GM23338 (cell line): ENCODE measurements at regions not wholly inside any gene's neighbourhood (a gene's known extent, or its start where the extent isn't known, plus 50 kb on each side); places are given as distances from the start of the nearest gene placed in this dataset.

Experiments
- ATAC-seq: fragments of 200-7000 bp; cut with Tn5 transposase; 3 replicates; pipeline ENCODE4 v1.9.1; 2020
- DNase-seq: peaks from one replicate; pipeline ENCODE4 v3.0.0-alpha.2; 2015; ENCODE audit warnings: low spot score
- H2AFZ ChIP-seq: fragments of 200-600 bp; sonication (generic); 2 replicates; pipeline ENCODE4 v1.8.0; 2016; ENCODE audit warnings: antibody characterized with exemption, mild to moderate bottlenecking, moderate library complexity
- H3F3A ChIP-seq: fragments of 200-600 bp; sonication (generic); replicated peaks from 2 replicates; pipeline ENCODE4 v1.8.0; 2017; ENCODE audit warnings: antibody characterized with exemption, mixed run types, low read depth
- H3K27ac ChIP-seq: fragments of 200-600 bp; sonication (generic); 2 replicates; pipeline ENCODE4 v1.6.1; 2016; ENCODE audit warnings: low read depth
- H3K27me3 ChIP-seq: fragments of 200-600 bp; sonication (generic); 2 replicates; pipeline ENCODE4 v1.8.0; 2016; ENCODE audit warnings: mild to moderate bottlenecking, mixed run types, moderate library complexity; ENCODE audit not compliant: insufficient read depth
- H3K36me3 ChIP-seq: fragments of 200-600 bp; sonication (generic); 2 replicates; pipeline ENCODE4 v1.8.0; 2016; ENCODE audit warnings: mild to moderate bottlenecking; ENCODE audit not compliant: insufficient read depth
- H3K4me1 ChIP-seq: fragments of 200-600 bp; sonication (generic); 2 replicates; pipeline ENCODE4 v1.8.0; 2016; ENCODE audit warnings: mild to moderate bottlenecking, moderate library complexity; ENCODE audit not compliant: insufficient read depth
- H3K4me2 ChIP-seq: fragments of 200-600 bp; sonication (generic); 2 replicates; pipeline ENCODE4 v1.7.1; 2017; ENCODE audit warnings: mixed run types
- H3K4me3 ChIP-seq: fragments of 200-600 bp; sonication (generic); 2 replicates; pipeline ENCODE4 v1.6.1; 2016; ENCODE audit warnings: mixed run types
- H3K79me2 ChIP-seq: fragments of 200-600 bp; sonication (generic); replicated peaks from 2 replicates; pipeline ENCODE4 v1.8.0; 2017; ENCODE audit warnings: mild to moderate bottlenecking; ENCODE audit not compliant: insufficient read depth
- H3K9me2 ChIP-seq: fragments of 200-600 bp; sonication (generic); 2 replicates; pipeline ENCODE4 v1.8.0; 2017; ENCODE audit not compliant: insufficient read depth
- H4K20me1 ChIP-seq: fragments of 200-600 bp; sonication (generic); replicated peaks from 2 replicates; pipeline ENCODE4 v1.8.0; 2017; ENCODE audit warnings: mild to moderate bottlenecking; ENCODE audit not compliant: insufficient read depth
- H3K27ac Mint-ChIP-seq: 2 replicates; pipeline ENCODE4 v1.8.0; 2020; ENCODE audit warnings: inconsistent platforms, mild to moderate bottlenecking, moderate library complexity, mixed read lengths
- H3K27me3 Mint-ChIP-seq: 3 replicates; pipeline ENCODE4 v1.8.0; 2022; ENCODE audit warnings: low read depth, mild to moderate bottlenecking, moderate library complexity, mixed read lengths, inconsistent platforms; ENCODE audit not compliant: insufficient read depth, poor library complexity
- H3K36me3 Mint-ChIP-seq: 3 replicates; pipeline ENCODE4 v1.8.0; 2021; ENCODE audit warnings: low read depth, mild to moderate bottlenecking, inconsistent platforms, moderate library complexity, mixed read lengths
- H3K4me1 Mint-ChIP-seq: 3 replicates; pipeline ENCODE4 v1.8.0; 2020; ENCODE audit warnings: mild to moderate bottlenecking, inconsistent platforms, mixed read lengths
- H3K4me3 Mint-ChIP-seq: 3 replicates; pipeline ENCODE4 v1.8.0; 2021; ENCODE audit warnings: moderate library complexity, mild to moderate bottlenecking, inconsistent platforms, mixed read lengths
- H3K9me3 Mint-ChIP-seq: 3 replicates; pipeline ENCODE4 v1.8.0; 2020; ENCODE audit warnings: moderate library complexity, mild to moderate bottlenecking, inconsistent platforms, mixed read lengths
- CREB1 ChIP-seq: fragments of 250-450 bp; sonication (Bioruptor Pico); IDR thresholded peaks from 2 replicates; pipeline ENCODE4 v1.5.0; 2020; ENCODE audit warnings: low read depth, mild to moderate bottlenecking, moderate library complexity
- EZH2 ChIP-seq: fragments of 200-600 bp; sonication (generic); IDR thresholded peaks from one replicate; pipeline ENCODE4 v1.8.0; 2017; ENCODE audit warnings: antibody characterized with exemption, mild to moderate bottlenecking, low read depth; ENCODE audit not compliant: unreplicated experiment
- EZH2phosphoT487 ChIP-seq: fragments of 200-600 bp; sonication (generic); IDR thresholded peaks from one replicate; pipeline ENCODE4 v1.8.1; 2018; ENCODE audit warnings: antibody characterized with exemption; ENCODE audit not compliant: unreplicated experiment
- JUNB ChIP-seq: IDR thresholded peaks from one replicate; pipeline ENCODE4 v1.6.1; 2016; ENCODE audit warnings: antibody characterized with exemption; ENCODE audit not compliant: unreplicated experiment
- NANOG ChIP-seq: IDR thresholded peaks from 2 replicates; pipeline ENCODE4 v1.6.1; 2016; ENCODE audit warnings: antibody characterized with exemption, borderline replicate concordance
- POLR2AphosphoS5 ChIP-seq: IDR thresholded peaks from 2 replicates; pipeline ENCODE4 v1.6.1; 2016; ENCODE audit warnings: antibody characterized with exemption, low read depth
- STAT1 ChIP-seq: IDR thresholded peaks from one replicate; pipeline ENCODE4 v1.6.1; 2016; ENCODE audit warnings: antibody characterized with exemption; ENCODE audit not compliant: unreplicated experiment
- ZNF114 ChIP-seq: fragments of 250-450 bp; sonication (Bioruptor Pico); IDR thresholded peaks from 2 replicates; pipeline ENCODE4 v1.5.0; 2020; ENCODE audit warnings: mild to moderate bottlenecking, moderate library complexity
- ZNF331 ChIP-seq: fragments of 250-450 bp; sonication (Bioruptor Pico); IDR thresholded peaks from 2 replicates; pipeline ENCODE4 v1.5.0; 2020; ENCODE audit warnings: low read depth, mild to moderate bottlenecking, moderate library complexity
- TF ChIP-seq, protein P1 (sequence below): fragments of 250-450 bp; sonication (Bioruptor Pico); IDR thresholded peaks from 2 replicates; pipeline ENCODE4 v1.5.0; 2020; ENCODE audit warnings: mild to moderate bottlenecking, moderate library complexity
- TF ChIP-seq, protein P2 (sequence below), 2 experiments: fragments of 200-600 bp in 1 of 2; sonication (generic) in 1 of 2; conservative IDR thresholded peaks; 2 replicates each; pipeline versions ENCODE4 v1.5.1 to v1.6.1; 2016 to 2017; ENCODE audit warnings: antibody characterized with exemption in 2 of 2, low read depth in 2 of 2, mild to moderate bottlenecking in 2 of 2, moderate library complexity in 1 of 2
- TF ChIP-seq, protein P3 (sequence below): IDR thresholded peaks from 2 replicates; pipeline ENCODE4 v1.6.1; 2016; ENCODE audit warnings: antibody characterized with exemption
- TF ChIP-seq, protein P4 (sequence below): IDR thresholded peaks from one replicate; pipeline ENCODE4 v1.6.1; 2018; ENCODE audit warnings: antibody characterized with exemption; ENCODE audit not compliant: unreplicated experiment

DNA sequence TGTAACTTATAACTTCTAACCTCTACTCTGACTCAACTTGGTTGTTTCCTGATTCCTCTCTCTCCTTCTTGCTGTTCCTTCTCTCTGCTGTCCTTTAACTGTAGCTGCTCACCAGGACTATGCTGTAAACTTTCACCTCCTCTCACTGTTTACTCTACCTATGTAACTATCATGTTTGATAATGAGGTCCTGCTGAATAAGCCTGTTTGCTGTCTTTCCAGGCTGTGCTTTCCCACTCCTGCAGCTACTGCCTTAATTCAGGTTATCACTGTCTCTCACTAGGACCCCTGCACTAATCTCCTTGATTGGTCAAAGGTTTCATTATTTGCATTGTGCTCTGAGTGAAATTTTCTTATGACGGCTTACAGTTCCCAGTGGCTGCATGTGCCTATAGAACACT lies 633.9 kb upstream of the PTBP2 start:
- no peak for DNase-seq

More for the DNA sequence above, 633.9 kb upstream of the PTBP2 start:
- H3K27ac ChIP-seq = no peak overlapping the region
- H3K4me1 Mint-ChIP-seq = peaks cover 8% of the 10 kb centered on the region
- TF ChIP-seq EZH2phosphoT487 (no peak), JUNB (no peak), ZNF114 (CRISPR knock-in tag) (no peak), STAT1 (no peak), ZNF331 (no peak), CREB1 (CRISPR knock-in tag) (no peak), NANOG (no peak), POLR2AphosphoS5 (no peak), EZH2 (no peak)
- TF ChIP-seq, protein P1, sequence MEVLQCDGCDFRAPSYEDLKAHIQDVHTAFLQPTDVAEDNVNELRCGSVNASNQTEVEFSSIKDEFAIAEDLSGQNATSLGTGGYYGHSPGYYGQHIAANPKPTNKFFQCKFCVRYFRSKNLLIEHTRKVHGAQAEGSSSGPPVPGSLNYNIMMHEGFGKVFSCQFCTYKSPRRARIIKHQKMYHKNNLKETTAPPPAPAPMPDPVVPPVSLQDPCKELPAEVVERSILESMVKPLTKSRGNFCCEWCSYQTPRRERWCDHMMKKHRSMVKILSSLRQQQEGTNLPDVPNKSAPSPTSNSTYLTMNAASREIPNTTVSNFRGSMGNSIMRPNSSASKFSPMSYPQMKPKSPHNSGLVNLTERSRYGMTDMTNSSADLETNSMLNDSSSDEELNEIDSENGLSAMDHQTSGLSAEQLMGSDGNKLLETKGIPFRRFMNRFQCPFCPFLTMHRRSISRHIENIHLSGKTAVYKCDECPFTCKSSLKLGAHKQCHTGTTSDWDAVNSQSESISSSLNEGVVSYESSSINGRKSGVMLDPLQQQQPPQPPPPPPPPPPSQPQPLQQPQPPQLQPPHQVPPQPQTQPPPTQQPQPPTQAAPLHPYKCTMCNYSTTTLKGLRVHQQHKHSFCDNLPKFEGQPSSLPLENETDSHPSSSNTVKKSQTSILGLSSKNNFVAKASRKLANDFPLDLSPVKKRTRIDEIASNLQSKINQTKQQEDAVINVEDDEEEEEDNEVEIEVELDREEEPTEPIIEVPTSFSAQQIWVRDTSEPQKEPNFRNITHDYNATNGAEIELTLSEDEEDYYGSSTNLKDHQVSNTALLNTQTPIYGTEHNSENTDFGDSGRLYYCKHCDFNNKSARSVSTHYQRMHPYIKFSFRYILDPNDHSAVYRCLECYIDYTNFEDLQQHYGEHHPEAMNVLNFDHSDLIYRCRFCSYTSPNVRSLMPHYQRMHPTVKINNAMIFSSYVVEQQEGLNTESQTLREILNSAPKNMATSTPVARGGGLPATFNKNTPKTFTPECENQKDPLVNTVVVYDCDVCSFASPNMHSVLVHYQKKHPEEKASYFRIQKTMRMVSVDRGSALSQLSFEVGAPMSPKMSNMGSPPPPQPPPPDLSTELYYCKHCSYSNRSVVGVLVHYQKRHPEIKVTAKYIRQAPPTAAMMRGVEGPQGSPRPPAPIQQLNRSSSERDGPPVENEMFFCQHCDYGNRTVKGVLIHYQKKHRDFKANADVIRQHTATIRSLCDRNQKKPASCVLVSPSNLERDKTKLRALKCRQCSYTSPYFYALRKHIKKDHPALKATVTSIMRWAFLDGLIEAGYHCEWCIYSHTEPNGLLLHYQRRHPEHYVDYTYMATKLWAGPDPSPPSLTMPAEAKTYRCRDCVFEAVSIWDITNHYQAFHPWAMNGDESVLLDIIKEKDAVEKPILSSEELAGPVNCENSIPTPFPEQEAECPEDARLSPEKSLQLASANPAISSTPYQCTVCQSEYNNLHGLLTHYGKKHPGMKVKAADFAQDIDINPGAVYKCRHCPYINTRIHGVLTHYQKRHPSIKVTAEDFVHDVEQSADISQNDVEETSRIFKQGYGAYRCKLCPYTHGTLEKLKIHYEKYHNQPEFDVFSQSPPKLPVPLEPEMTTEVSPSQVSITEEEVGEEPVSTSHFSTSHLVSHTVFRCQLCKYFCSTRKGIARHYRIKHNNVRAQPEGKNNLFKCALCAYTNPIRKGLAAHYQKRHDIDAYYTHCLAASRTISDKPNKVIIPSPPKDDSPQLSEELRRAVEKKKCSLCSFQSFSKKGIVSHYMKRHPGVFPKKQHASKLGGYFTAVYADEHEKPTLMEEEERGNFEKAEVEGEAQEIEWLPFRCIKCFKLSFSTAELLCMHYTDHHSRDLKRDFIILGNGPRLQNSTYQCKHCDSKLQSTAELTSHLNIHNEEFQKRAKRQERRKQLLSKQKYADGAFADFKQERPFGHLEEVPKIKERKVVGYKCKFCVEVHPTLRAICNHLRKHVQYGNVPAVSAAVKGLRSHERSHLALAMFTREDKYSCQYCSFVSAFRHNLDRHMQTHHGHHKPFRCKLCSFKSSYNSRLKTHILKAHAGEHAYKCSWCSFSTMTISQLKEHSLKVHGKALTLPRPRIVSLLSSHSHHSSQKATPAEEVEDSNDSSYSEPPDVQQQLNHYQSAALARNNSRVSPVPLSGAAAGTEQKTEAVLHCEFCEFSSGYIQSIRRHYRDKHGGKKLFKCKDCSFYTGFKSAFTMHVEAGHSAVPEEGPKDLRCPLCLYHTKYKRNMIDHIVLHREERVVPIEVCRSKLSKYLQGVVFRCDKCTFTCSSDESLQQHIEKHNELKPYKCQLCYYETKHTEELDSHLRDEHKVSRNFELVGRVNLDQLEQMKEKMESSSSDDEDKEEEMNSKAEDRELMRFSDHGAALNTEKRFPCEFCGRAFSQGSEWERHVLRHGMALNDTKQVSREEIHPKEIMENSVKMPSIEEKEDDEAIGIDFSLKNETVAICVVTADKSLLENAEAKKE (CRISPR knock-in tag) = no peak
- TF ChIP-seq, protein P2, sequence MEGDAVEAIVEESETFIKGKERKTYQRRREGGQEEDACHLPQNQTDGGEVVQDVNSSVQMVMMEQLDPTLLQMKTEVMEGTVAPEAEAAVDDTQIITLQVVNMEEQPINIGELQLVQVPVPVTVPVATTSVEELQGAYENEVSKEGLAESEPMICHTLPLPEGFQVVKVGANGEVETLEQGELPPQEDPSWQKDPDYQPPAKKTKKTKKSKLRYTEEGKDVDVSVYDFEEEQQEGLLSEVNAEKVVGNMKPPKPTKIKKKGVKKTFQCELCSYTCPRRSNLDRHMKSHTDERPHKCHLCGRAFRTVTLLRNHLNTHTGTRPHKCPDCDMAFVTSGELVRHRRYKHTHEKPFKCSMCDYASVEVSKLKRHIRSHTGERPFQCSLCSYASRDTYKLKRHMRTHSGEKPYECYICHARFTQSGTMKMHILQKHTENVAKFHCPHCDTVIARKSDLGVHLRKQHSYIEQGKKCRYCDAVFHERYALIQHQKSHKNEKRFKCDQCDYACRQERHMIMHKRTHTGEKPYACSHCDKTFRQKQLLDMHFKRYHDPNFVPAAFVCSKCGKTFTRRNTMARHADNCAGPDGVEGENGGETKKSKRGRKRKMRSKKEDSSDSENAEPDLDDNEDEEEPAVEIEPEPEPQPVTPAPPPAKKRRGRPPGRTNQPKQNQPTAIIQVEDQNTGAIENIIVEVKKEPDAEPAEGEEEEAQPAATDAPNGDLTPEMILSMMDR (conservative IDR thresholded peaks at IDR 0.05; ENCODE audit: low read depth in 2 of 2) = no peak
- TF ChIP-seq, protein P3, sequence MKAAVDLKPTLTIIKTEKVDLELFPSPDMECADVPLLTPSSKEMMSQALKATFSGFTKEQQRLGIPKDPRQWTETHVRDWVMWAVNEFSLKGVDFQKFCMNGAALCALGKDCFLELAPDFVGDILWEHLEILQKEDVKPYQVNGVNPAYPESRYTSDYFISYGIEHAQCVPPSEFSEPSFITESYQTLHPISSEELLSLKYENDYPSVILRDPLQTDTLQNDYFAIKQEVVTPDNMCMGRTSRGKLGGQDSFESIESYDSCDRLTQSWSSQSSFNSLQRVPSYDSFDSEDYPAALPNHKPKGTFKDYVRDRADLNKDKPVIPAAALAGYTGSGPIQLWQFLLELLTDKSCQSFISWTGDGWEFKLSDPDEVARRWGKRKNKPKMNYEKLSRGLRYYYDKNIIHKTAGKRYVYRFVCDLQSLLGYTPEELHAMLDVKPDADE = no peak
- TF ChIP-seq, protein P4, sequence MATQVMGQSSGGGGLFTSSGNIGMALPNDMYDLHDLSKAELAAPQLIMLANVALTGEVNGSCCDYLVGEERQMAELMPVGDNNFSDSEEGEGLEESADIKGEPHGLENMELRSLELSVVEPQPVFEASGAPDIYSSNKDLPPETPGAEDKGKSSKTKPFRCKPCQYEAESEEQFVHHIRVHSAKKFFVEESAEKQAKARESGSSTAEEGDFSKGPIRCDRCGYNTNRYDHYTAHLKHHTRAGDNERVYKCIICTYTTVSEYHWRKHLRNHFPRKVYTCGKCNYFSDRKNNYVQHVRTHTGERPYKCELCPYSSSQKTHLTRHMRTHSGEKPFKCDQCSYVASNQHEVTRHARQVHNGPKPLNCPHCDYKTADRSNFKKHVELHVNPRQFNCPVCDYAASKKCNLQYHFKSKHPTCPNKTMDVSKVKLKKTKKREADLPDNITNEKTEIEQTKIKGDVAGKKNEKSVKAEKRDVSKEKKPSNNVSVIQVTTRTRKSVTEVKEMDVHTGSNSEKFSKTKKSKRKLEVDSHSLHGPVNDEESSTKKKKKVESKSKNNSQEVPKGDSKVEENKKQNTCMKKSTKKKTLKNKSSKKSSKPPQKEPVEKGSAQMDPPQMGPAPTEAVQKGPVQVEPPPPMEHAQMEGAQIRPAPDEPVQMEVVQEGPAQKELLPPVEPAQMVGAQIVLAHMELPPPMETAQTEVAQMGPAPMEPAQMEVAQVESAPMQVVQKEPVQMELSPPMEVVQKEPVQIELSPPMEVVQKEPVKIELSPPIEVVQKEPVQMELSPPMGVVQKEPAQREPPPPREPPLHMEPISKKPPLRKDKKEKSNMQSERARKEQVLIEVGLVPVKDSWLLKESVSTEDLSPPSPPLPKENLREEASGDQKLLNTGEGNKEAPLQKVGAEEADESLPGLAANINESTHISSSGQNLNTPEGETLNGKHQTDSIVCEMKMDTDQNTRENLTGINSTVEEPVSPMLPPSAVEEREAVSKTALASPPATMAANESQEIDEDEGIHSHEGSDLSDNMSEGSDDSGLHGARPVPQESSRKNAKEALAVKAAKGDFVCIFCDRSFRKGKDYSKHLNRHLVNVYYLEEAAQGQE = no peak
- H3K4me3 Mint-ChIP-seq = no peak overlapping the region
- no peaks in the 10 kb centered on the region for H3K36me3 ChIP-seq
- no peaks in the 10 kb centered on the region for H3K79me2 ChIP-seq
- H3K27me3 Mint-ChIP-seq = no peaks in the 10 kb centered on the region
- H3K4me2 ChIP-seq = no peak overlapping the region
- H4K20me1 ChIP-seq = no peaks in the 10 kb centered on the region
- H3K4me3 ChIP-seq = no peak overlapping the region
- peaks cover 5% of the 10 kb centered on the region; the same call in 2 of the 3 replicates for H3K9me3 Mint-ChIP-seq
- no peaks in the 10 kb centered on the region for H3F3A ChIP-seq
- H2AFZ ChIP-seq = no peak overlapping the region
- no peaks in the 10 kb centered on the region for H3K27me3 ChIP-seq
- peaks cover 7% of the 10 kb centered on the region for H3K4me1 ChIP-seq
- no peak for ATAC-seq
- peaks cover 4% of the 10 kb centered on the region; the same call in 1 of the 3 replicates for H3K36me3 Mint-ChIP-seq
- no peak overlapping the region for H3K27ac Mint-ChIP-seq
- H3K9me2 ChIP-seq = peaks cover under 1% of the 10 kb centered on the region; the same call in 1 of the 2 replicates
